Kidney epithelial cell (primary cell): ENCODE measurements at regions not wholly inside any gene's neighbourhood (a gene's known extent, or its start where the extent isn't known, plus 50 kb on each side); places are given as distances from the start of the nearest gene placed in this dataset.

ENCODE experiments used
- DNase-seq: peaks from one replicate; pipeline ENCODE4 v3.0.0-alpha.2; 2010; ENCODE audit warnings: low read depth
- H3K27me3 ChIP-seq: 2 replicates; pipeline ENCODE4 v1.6.0; 2011; ENCODE audit warnings: low read length; ENCODE audit not compliant: control insufficient read depth, insufficient read depth
- H3K36me3 ChIP-seq: 2 replicates; pipeline ENCODE4 v1.5.1; 2011; ENCODE audit warnings: low read length; ENCODE audit not compliant: control insufficient read depth, insufficient read depth
- H3K4me3 ChIP-seq: 2 replicates; pipeline ENCODE4 v1.5.1; 2011; ENCODE audit warnings: low read depth, mild to moderate bottlenecking, control low read depth, low read length
- TF ChIP-seq, protein P1 (sequence below): IDR thresholded peaks from 2 replicates; pipeline ENCODE4 v1.5.1; 2011; ENCODE audit warnings: mild to moderate bottlenecking, moderate library complexity, low read length, control low read depth, inconsistent platforms; ENCODE audit not compliant: insufficient read depth, poor library complexity, severe bottlenecking

DNA sequence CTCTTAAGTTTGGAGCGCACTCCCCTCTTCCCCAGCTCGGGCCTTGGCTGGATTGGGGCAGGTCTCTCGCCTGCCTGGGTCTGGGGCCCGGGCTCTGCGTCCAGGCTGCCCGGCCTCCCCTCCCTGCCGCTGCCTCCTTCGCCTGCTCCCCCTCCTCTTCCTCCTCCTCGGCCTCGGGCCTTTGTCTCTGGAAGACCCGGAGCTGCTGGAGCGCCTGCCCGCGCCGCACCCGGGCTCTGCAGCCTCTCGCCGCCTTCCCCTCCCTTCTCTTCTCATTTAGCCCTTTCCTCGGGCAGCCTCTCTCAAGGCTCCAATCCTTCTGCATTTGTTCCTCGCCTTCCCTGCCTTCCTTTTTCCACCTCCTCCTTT, 218.5 kb downstream of the C9orf50 start:
- no peak for DNase-seq
- Histone ChIP-seq H3K4me3 (no peak overlapping the region), H3K36me3 (no peaks in the 10 kb centered on the region), H3K27me3 (no peaks in the 10 kb centered on the region)
- TF ChIP-seq, protein P1, sequence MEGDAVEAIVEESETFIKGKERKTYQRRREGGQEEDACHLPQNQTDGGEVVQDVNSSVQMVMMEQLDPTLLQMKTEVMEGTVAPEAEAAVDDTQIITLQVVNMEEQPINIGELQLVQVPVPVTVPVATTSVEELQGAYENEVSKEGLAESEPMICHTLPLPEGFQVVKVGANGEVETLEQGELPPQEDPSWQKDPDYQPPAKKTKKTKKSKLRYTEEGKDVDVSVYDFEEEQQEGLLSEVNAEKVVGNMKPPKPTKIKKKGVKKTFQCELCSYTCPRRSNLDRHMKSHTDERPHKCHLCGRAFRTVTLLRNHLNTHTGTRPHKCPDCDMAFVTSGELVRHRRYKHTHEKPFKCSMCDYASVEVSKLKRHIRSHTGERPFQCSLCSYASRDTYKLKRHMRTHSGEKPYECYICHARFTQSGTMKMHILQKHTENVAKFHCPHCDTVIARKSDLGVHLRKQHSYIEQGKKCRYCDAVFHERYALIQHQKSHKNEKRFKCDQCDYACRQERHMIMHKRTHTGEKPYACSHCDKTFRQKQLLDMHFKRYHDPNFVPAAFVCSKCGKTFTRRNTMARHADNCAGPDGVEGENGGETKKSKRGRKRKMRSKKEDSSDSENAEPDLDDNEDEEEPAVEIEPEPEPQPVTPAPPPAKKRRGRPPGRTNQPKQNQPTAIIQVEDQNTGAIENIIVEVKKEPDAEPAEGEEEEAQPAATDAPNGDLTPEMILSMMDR: no peak

DNA sequence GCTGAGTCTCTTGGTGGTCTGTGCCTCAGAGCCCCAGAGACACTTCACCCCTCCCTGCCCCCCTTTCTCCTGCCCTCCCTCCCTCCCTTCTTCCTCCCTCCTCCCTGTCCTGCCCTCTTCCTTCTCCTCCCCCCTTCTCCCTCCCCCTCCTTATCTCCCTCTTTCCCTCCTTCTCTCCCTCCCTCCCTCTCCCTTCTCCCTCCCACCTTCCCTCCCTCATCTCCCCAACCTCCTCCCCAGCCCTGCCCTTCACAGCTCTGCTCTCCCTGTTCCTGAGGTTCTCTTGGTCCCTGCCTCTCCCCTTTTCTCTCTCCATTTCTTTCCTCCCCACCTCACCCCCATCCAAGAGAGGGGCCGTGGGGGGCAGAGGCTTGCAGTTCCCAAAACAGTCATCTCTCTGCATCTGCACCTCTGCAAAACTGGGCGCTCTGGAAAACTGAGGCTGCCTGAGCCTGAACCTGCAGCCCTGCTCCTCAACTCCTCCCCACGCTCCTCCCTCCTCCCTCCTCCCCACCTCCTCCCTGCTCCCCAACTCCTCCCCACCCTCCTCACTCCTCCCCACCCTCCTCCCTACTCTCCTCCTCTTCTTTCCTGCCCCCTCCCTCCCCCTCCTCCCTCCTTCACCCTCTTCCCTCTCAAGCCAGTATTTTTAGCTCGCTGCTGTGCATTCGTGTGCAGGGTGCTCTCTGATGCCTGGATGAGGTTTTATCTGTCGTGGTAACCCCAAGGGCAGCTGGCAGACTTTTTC, 219.1 kb downstream of the C9orf50 start:
- TF ChIP-seq, protein P1: no peak
- H3K36me3 ChIP-seq: no peaks in the 10 kb centered on the region
- no peaks in the 10 kb centered on the region for H3K27me3 ChIP-seq
- DNase-seq: no peak
- no peak overlapping the region for H3K4me3 ChIP-seq

DNA sequence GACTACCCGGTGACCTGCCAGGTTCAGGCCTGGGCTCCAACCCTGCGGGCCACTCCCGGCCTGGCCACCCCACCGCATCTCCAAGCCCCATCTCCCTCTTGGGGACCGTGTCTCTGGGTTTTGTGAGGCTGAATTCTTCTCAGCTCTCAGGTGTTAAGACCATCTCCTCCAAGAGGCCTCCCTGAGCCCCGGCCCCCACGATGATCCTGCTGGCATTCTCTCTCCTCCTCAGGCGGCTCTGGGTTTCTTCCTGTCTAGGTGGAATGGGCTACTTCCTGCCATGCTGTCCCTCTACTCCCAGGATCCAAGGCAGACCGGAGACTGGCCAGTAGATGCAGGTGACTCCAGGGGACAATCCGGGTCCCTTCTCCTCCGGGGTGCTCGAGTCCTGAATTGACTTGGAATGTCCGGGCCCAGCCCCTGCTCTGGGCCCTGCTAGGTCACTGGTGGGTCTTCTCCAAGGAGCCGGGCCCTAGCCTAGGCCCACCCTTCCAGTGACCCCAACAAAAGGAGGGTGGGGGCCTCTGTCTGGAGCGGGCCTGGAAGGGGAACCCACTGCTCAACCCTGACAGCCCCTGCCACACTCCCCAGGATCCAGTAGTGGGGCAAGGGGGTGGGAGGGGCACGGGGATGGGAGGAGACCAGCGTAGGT, 219.8 kb downstream of the C9orf50 start:
- no peak overlapping the region for H3K4me3 ChIP-seq
- TF ChIP-seq, protein P1: no peak
- no peak for DNase-seq
- no peaks in the 10 kb centered on the region for H3K36me3 ChIP-seq
- H3K27me3 ChIP-seq: no peaks in the 10 kb centered on the region

DNA sequence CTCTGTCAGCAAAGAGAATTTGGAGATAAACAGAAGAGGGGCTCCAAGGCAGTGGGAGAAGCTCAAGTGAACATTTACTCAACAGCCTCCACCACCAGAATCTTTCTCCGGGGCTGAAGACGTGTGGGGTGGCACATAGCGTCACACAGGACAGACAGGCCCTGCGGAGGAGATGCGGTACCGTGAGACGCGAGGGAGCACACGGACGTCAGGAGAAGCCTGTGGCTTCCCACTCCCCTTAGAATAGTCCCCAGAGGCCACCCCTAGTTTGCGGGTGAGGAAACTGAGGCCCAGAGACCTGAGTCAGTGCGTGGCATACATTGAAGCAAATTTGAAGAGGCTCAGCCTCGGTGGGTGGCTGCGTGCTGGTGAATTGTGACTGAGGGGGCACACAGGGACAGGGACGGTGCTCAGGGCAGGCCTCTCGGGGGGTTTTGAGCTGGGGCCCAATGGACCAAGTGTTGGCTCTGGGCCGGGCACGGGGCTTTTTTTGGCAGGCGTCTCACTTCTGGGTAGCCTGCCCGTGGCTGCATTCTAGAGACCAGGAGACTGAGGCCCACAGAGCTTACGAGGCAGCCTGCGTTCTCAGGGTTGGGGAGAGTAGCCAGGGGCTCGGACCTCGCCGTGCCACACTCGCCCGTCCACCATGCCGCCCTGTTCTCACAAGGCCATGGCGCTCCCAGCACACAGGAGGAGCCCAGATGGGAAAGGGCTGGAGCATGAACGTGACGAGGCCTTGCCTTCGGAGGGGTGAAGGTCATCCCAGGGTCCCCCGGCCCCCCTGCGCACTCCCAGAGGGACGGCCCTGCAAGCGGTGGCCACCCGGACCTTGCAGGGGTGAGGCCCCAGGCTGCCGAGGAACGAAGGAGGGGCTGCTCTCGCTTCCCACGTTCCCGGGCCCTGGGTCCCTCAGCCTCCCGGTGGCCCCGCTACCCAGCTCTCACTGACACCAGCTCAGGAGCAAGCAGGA, 220.6 kb downstream of the C9orf50 start:
- H3K27me3 ChIP-seq: peaks cover 3% of the 10 kb centered on the region
- H3K4me3 ChIP-seq: no peak overlapping the region
- no peak for DNase-seq
- TF ChIP-seq, protein P1: no peak
- no peaks in the 10 kb centered on the region for H3K36me3 ChIP-seq

DNA sequence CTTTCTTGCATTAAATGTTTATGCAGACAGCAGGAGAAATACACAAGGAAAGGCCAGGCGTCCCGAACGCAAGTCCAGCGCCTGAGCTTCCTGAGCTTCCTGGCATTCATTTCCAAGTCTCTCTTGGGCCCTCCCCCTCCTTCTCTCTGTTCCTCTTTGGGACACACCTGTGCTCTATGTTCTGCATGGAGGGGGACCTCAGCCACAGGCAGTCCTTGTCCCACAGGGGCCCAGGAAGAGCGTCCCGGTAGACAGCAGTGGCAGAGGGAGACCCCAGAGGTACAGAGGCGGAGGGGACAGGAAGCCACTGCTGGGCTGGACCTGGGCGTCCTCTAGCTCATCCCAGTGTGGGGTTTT, 221.3 kb downstream of the C9orf50 start:
- no peak for DNase-seq
- Histone ChIP-seq H3K27me3 (peaks cover 7% of the 10 kb centered on the region), H3K4me3 (no peak overlapping the region), H3K36me3 (no peaks in the 10 kb centered on the region)
- TF ChIP-seq, protein P1: no peak
